ENCODE measurements at regions not wholly inside any gene's neighbourhood (a gene's known extent, or its start where the extent isn't known, plus 50 kb on each side); places are given as distances from the start of the nearest gene placed in this dataset.

DNA sequence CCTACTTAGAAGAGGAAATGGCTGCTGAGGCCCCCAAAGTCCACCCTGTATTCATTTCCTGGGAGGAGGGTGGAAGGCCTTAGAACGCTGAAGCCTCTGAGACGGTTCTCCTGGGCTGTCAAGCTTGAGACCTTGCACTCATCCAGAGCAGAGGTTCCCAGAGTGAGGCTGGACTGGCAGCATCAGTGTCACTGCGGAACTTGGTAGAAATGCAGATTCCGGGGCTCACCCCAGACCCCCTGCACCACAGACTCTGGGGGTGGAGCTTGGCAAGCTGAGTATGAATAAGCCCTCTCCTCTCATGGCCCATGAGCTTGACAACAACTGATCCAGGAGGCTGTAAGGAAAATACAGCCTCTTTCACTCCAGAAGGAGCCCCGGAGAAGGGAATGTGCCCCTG lies 218.3 kb downstream of the IRF8 start:
- DNase-seq = no peak
- no peak for TF ChIP-seq CTCF (IDR thresholded peaks at IDR 0.05; ENCODE audit: low read depth, low read length)
- H3K27me3 ChIP-seq (ENCODE audit: insufficient read depth, low read depth, severe bottlenecking) = no peaks in the 10 kb centered on the region

GRCh38 chr16:86117756-86118155 lies 218.8 kb downstream of the IRF8 start:
- H3K36me3 ChIP-seq = no peaks in the 10 kb centered on the region
- H3K27me3 ChIP-seq (ENCODE audit: insufficient read depth, low read depth, severe bottlenecking) = no peaks in the 10 kb centered on the region
- no peak overlapping the region for H3K27ac ChIP-seq
- DNase-seq = no peak
- TF ChIP-seq CTCF (IDR thresholded peaks at IDR 0.05; ENCODE audit: low read depth, low read length) = no peak
- no peaks in the 10 kb centered on the region for H3K9me3 ChIP-seq (ENCODE audit: severe bottlenecking)
- H3K4me3 ChIP-seq (ENCODE audit: low read depth, low read length) = no peak overlapping the region

More for the DNA sequence above, 218.3 kb downstream of the IRF8 start:
- Histone ChIP-seq H3K4me3 (ENCODE audit: low read depth, low read length) (no peak overlapping the region), H3K36me3 (no peaks in the 10 kb centered on the region), H3K27ac (no peak overlapping the region), H3K9me3 (ENCODE audit: severe bottlenecking) (no peaks in the 10 kb centered on the region)

DNA sequence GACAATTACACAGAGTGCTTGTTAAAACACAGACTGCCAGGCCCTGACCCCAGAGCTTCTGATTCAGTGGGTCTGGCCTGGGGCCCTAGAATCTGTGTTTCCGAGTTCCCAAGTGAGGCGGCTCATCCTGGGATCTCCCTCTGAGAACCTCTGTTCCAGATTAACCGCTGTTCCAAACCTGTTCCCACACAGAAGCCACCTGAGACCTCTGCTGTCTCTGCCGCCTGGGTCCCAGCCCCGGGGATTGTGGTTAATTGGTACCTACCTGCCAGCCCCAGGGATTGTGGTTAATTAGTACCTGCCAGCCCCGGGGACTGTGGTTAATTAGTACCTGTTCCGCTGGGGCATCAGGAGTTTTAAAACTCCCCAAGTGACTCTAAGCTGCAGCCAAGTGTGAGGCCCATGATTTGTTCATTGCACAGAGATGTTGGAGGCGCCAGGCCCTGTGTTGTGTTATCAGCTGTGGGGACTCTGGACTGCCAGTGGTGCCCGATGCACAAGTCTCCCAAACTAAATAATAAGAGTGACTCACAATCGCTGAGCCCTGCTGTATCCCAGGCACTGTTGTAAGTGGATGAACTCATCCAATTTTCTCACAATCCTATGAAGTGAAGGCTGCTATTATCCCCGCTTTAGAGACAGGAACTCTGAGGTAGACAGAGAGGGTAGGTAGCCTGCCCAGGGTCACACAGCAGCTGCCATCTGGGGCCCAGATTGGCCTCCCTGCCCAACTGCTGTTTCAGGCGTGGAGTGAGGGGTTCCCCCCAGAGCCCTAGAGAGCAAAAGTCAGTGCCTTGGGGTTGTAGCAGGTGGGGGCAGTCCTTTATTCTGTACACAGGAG lies 219.7 kb downstream of the IRF8 start:
- H3K27me3 ChIP-seq (ENCODE audit: insufficient read depth, low read depth, severe bottlenecking) = no peaks in the 10 kb centered on the region
- H3K9me3 ChIP-seq (ENCODE audit: severe bottlenecking) = no peaks in the 10 kb centered on the region
- no peak for TF ChIP-seq CTCF (IDR thresholded peaks at IDR 0.05; ENCODE audit: low read depth, low read length)
- H3K4me3 ChIP-seq (ENCODE audit: low read depth, low read length) = no peak overlapping the region
- no peak for DNase-seq
- H3K27ac ChIP-seq = no peak overlapping the region
- H3K36me3 ChIP-seq = no peaks in the 10 kb centered on the region

DNA sequence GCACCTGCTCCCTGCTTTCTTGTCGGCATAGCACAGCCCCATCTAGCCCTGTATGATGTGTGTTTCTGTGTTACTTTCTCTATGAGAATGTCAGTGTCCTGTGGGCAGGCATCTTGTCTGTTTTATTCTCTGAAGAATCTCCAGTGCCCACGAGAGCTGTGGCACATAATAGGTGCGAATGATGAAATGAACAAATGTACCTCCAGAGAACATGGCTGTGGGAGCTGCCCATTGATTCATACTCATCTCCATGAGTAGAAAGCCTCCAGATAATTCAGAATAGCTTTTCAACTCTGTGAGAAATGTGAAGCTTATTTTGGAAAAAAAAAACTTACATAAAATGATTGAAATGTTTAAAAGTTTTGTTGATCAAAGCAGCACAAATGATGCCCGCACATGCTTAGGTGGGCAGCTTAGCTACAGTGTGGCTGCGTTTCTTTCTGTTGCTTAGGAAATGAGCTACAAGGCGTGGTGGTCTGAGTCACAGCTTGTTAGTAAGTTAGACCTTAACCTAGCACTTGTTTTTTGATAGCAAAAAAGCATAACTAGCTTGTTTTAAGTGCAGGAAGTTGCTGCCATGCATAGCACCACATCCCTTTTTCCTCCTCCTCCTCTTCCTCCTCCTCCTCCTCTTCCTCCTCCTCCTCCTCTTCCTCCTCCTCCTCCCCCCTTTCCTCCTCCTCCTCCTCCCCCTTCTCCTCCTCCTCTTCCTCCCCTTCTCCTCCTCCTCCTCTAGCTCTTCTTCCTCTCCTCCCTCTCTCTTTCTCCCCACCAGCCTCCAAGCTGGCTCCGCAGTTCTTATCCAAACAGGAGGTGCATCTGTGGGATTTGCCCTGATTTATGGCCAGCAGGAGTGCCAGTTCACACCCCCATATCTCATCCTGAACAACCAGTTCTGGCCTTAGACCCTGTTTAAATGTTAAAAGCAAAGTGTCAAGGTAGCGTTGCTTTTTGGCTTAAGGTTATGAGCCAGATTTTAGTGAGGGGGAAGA lies 221.5 kb downstream of the IRF8 start:
- DNase-seq = no peak
- H3K27me3 ChIP-seq (ENCODE audit: insufficient read depth, low read depth, severe bottlenecking) = no peaks in the 10 kb centered on the region
- H3K27ac ChIP-seq = no peak overlapping the region
- no peak overlapping the region for H3K4me3 ChIP-seq (ENCODE audit: low read depth, low read length)
- no peaks in the 10 kb centered on the region for H3K36me3 ChIP-seq
- H3K9me3 ChIP-seq (ENCODE audit: severe bottlenecking) = no peaks in the 10 kb centered on the region
- no peak for TF ChIP-seq CTCF (IDR thresholded peaks at IDR 0.05; ENCODE audit: low read depth, low read length)

DNA sequence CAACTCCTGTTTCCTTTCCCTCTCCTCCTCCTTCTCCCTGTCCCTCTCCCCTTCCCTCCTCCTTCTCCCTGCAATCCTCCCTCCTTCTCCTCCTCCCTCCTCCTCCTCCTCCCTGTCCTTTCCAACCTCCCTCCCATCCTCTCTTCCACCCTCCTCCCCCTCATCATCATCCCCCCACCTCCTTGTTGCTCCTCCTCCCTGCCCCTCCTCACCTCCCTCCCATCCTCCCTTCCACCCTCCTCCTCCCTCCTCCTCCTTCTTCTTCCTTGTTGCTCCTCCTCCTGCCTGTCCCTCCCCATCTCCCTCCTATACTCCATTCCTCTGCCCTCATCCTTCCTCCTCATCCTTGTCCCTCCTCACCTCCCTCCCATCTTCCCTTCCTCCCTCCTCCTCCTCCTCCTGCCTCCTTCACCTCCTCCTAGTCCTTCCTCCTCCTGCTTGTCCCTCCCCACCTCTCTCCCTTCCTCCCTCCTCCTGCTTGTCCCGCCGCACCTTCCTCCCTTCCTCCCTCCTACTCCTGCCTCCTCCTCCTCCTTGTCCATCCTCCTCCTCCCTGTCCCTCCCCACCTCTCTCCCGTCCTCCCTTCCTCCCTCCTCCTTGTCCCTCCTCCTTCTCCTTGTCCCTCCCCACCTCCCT lies 222.5 kb downstream of the IRF8 start:
- no peak for TF ChIP-seq CTCF (IDR thresholded peaks at IDR 0.05; ENCODE audit: low read depth, low read length)
- Histone ChIP-seq H3K27ac (no peak overlapping the region), H3K9me3 (ENCODE audit: severe bottlenecking) (no peaks in the 10 kb centered on the region), H3K36me3 (no peaks in the 10 kb centered on the region), H3K27me3 (ENCODE audit: insufficient read depth, low read depth, severe bottlenecking) (no peaks in the 10 kb centered on the region), H3K4me3 (ENCODE audit: low read depth, low read length) (no peak overlapping the region)
- no peak for DNase-seq
